ENCODE measurements at regions not wholly inside any gene's neighbourhood (a gene's known extent, or its start where the extent isn't known, plus 50 kb on each side); places are given as distances from the start of the nearest gene placed in this dataset.

DNA sequence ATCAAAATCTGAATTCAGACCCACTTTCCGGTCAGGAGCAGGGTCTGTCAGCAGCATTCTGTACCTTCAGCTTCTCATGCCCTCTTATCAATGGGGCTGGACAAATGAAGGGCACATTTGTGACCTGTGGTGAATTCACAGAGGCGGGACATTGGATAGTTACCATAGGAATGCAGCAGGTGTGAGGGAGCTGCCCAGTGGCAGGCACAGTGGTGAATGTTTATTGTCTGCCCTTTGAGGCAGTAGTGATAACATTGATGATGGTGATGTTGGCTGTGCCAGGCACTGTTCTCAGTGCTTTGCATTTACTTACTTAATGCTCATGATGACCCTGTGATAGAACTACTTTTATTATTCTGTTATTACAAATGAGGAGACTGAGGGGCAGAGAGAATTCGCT lies 101.2 kb upstream of the KIT start:
- TF ChIP-seq, protein P1, sequence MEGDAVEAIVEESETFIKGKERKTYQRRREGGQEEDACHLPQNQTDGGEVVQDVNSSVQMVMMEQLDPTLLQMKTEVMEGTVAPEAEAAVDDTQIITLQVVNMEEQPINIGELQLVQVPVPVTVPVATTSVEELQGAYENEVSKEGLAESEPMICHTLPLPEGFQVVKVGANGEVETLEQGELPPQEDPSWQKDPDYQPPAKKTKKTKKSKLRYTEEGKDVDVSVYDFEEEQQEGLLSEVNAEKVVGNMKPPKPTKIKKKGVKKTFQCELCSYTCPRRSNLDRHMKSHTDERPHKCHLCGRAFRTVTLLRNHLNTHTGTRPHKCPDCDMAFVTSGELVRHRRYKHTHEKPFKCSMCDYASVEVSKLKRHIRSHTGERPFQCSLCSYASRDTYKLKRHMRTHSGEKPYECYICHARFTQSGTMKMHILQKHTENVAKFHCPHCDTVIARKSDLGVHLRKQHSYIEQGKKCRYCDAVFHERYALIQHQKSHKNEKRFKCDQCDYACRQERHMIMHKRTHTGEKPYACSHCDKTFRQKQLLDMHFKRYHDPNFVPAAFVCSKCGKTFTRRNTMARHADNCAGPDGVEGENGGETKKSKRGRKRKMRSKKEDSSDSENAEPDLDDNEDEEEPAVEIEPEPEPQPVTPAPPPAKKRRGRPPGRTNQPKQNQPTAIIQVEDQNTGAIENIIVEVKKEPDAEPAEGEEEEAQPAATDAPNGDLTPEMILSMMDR (IDR thresholded peaks at IDR 0.05): no peak
- TF ChIP-seq EZH2 (IDR thresholded peaks at IDR 0.05; ENCODE audit: borderline replicate concordance, insufficient read depth, low read depth, low read length, poor library complexity, severe bottlenecking): no peak

Measured in B cell (primary cell).